Nephron (organoid): ENCODE measurements at regions not wholly inside any gene's neighbourhood (a gene's known extent, or its start where the extent isn't known, plus 50 kb on each side); places are given as distances from the start of the nearest gene placed in this dataset.

ENCODE experiments used
- H3K27ac Mint-ChIP-seq, 3 experiments: 2 replicates each; pipeline ENCODE4 v1.8.0; 2020; ENCODE audit warnings: mixed read lengths in 3 of 3, mild to moderate bottlenecking in 2 of 3, moderate library complexity in 1 of 3
- H3K27me3 Mint-ChIP-seq: 2 replicates; pipeline ENCODE4 v1.8.0; 2021; ENCODE audit warnings: low read depth, mild to moderate bottlenecking, moderate library complexity, mixed read lengths
- H3K36me3 Mint-ChIP-seq: 2 replicates; pipeline ENCODE4 v1.8.0; 2020; ENCODE audit warnings: low read depth, mixed read lengths
- H3K4me1 Mint-ChIP-seq: 2 replicates; pipeline ENCODE4 v1.8.0; 2020; ENCODE audit warnings: mixed read lengths
- H3K4me3 Mint-ChIP-seq, 3 experiments: 2 replicates each; pipeline ENCODE4 v1.8.0; 2020; ENCODE audit warnings: mild to moderate bottlenecking in 3 of 3, mixed read lengths in 3 of 3, moderate library complexity in 2 of 3
- H3K9me3 Mint-ChIP-seq: 2 replicates; pipeline ENCODE4 v1.8.0; 2020; ENCODE audit warnings: mixed read lengths
- TF ChIP-seq, protein P1 (sequence below), 3 experiments: fragments of 200-600 bp; sonication (generic); IDR thresholded peaks; one replicate each; pipeline ENCODE4 v1.5.0; 2021; ENCODE audit warnings: antibody characterized with exemption in 3 of 3; ENCODE audit not compliant: unreplicated experiment in 3 of 3

- Mint-ChIP-seq H3K27me3 (no peaks in the 10 kb centered on the region), H3K4me3 (no peak overlapping the region), H3K36me3 (peaks cover 4% of the 10 kb centered on the region), H3K9me3 (peaks cover 10% of the 10 kb centered on the region), H3K4me1 (no peaks in the 10 kb centered on the region), H3K27ac (no peak overlapping the region)
- TF ChIP-seq, protein P1, sequence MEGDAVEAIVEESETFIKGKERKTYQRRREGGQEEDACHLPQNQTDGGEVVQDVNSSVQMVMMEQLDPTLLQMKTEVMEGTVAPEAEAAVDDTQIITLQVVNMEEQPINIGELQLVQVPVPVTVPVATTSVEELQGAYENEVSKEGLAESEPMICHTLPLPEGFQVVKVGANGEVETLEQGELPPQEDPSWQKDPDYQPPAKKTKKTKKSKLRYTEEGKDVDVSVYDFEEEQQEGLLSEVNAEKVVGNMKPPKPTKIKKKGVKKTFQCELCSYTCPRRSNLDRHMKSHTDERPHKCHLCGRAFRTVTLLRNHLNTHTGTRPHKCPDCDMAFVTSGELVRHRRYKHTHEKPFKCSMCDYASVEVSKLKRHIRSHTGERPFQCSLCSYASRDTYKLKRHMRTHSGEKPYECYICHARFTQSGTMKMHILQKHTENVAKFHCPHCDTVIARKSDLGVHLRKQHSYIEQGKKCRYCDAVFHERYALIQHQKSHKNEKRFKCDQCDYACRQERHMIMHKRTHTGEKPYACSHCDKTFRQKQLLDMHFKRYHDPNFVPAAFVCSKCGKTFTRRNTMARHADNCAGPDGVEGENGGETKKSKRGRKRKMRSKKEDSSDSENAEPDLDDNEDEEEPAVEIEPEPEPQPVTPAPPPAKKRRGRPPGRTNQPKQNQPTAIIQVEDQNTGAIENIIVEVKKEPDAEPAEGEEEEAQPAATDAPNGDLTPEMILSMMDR (IDR thresholded peaks at IDR 0.05; ENCODE audit: unreplicated experiment in 3 of 3) = no peak
Measured at GRCh38 chr16:17544785-17545184, 74.0 kb upstream of the XYLT1 start.

- Mint-ChIP-seq H3K36me3 (peaks cover 4% of the 10 kb centered on the region), H3K4me3 (no peak overlapping the region), H3K9me3 (peaks cover 10% of the 10 kb centered on the region), H3K4me1 (no peaks in the 10 kb centered on the region), H3K27me3 (no peaks in the 10 kb centered on the region), H3K27ac (no peak overlapping the region)
- TF ChIP-seq, protein P1 (IDR thresholded peaks at IDR 0.05; ENCODE audit: unreplicated experiment in 3 of 3) = no peak
Measured at GRCh38 chr16:17544304-17544703, 73.5 kb upstream of the XYLT1 start.

DNA sequence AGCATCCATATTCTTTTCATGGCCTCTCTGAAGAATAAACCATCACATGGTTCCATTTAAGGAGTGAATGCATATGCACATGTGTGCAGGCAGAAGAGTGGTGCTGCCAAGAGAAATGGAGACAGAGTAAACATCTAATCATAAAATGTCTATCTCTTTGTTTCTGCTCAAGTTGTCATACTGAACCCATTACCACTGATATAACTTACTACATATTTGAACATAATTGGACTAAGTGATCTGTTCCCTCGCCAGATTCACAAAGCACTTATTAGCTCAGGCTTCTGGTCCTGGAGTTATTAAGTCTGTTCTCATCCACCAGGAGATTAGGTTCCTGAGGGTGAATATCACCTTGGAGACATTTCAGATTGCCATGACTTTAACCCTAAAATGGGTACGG lies 72.3 kb upstream of the XYLT1 start:
- TF ChIP-seq, protein P1 (IDR thresholded peaks at IDR 0.05; ENCODE audit: unreplicated experiment in 3 of 3) = no peak
- H3K4me3 Mint-ChIP-seq = no peak overlapping the region
- H3K4me1 Mint-ChIP-seq = no peaks in the 10 kb centered on the region
- peaks cover 4% of the 10 kb centered on the region for H3K36me3 Mint-ChIP-seq
- H3K9me3 Mint-ChIP-seq = peaks cover 10% of the 10 kb centered on the region
- H3K27ac Mint-ChIP-seq = no peak overlapping the region
- H3K27me3 Mint-ChIP-seq = peaks cover 3% of the 10 kb centered on the region

GRCh38 chr16:17541324-17541723 lies 70.6 kb upstream of the XYLT1 start:
- Mint-ChIP-seq H3K27me3 (peaks cover 19% of the 10 kb centered on the region), H3K4me3 (no peak overlapping the region), H3K4me1 (no peaks in the 10 kb centered on the region), H3K9me3 (peaks cover 6% of the 10 kb centered on the region), H3K36me3 (peaks cover 4% of the 10 kb centered on the region), H3K27ac (no peak overlapping the region)
- TF ChIP-seq, protein P1 (IDR thresholded peaks at IDR 0.05; ENCODE audit: unreplicated experiment in 3 of 3) = no peak

GRCh38 chr16:17538927-17539326 lies 68.2 kb upstream of the XYLT1 start:
- TF ChIP-seq, protein P1 (IDR thresholded peaks at IDR 0.05; ENCODE audit: unreplicated experiment in 3 of 3) = no peak
- Mint-ChIP-seq H3K9me3 (no peaks in the 10 kb centered on the region), H3K27me3 (peaks cover 28% of the 10 kb centered on the region), H3K27ac (no peak overlapping the region), H3K4me3 (no peak overlapping the region), H3K4me1 (no peaks in the 10 kb centered on the region), H3K36me3 (no peaks in the 10 kb centered on the region)

DNA sequence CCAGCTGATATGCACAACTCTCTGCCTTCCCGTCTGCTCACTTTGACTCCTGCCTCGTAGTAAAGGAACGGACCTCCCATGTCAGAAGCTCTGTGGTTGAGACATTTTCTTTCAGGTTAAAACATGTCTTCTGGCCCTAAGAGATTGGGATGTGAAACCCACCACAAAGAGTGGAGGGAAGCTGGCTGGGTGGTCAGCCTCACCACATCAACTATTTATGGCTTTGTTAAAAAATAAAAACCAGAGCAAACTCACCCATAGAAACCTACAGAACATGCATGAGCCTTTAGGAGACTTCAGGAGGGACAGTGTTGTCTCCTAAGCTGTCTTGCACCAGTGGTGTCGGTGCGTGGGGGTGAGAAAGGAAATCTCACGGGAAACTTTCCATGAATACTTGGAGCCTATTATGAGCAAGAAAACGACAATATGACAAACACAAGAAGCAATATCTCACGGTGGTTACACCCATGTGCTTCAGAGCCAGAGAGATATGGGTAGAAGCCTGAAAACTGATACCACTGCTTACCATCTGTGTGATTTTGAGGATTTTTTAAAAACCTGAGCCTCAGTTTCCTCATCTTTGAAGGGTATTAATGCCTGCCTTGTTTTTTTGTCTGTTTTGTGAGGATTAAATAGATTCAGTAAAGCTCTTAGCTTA lies 61.7 kb upstream of the XYLT1 start:
- no peak overlapping the region for H3K4me3 Mint-ChIP-seq
- TF ChIP-seq, protein P1 (IDR thresholded peaks at IDR 0.05; ENCODE audit: unreplicated experiment in 3 of 3) = no peak
- peaks cover 4% of the 10 kb centered on the region for H3K9me3 Mint-ChIP-seq
- no peaks in the 10 kb centered on the region for H3K36me3 Mint-ChIP-seq
- H3K27me3 Mint-ChIP-seq = peaks cover 26% of the 10 kb centered on the region
- no peaks in the 10 kb centered on the region for H3K4me1 Mint-ChIP-seq
- no peak overlapping the region for H3K27ac Mint-ChIP-seq
